HG03135 (cell line): ENCODE measurements at regions not wholly inside any gene's neighbourhood (a gene's known extent, or its start where the extent isn't known, plus 50 kb on each side); places are given as distances from the start of the nearest gene placed in this dataset.

ENCODE experiments used
- ATAC-seq: cut with Tn5 transposase; IDR thresholded peaks from one replicate; pipeline ENCODE4 v1.9.1; 2021; ENCODE audit warnings: mild to moderate bottlenecking, moderate library complexity; ENCODE audit not compliant: unreplicated experiment

GRCh38 chr21:24826822-24827221 lies 780.5 kb downstream of the MRPL39 start:
- no peak for ATAC-seq

- ATAC-seq: no peak
Observed at GRCh38 chr21:24825348-24825747, 781.9 kb downstream of the MRPL39 start.

- ATAC-seq: no peak
Observed at GRCh38 chr21:24824209-24824608, 783.1 kb downstream of the MRPL39 start.

GRCh38 chr21:24823247-24823646 lies 784.0 kb downstream of the MRPL39 start:
- no peak for ATAC-seq

GRCh38 chr21:24785033-24785432 lies 822.2 kb downstream of the MRPL39 start:
- no peak for ATAC-seq

GRCh38 chr21:24781146-24781545 lies 826.1 kb downstream of the MRPL39 start:
- ATAC-seq: no peak

GRCh38 chr21:24759348-24760075 lies 847.8 kb downstream of the MRPL39 start:
- no peak for ATAC-seq

- no peak for ATAC-seq
Observed at GRCh38 chr21:24738063-24738462, 869.2 kb downstream of the MRPL39 start.

GRCh38 chr21:24737296-24737850 lies 869.9 kb downstream of the MRPL39 start:
- ATAC-seq: no peak

GRCh38 chr21:24730661-24731060 lies 876.6 kb downstream of the MRPL39 start:
- ATAC-seq: no peak

- no peak for ATAC-seq
Observed at GRCh38 chr21:24729568-24729967, 877.7 kb downstream of the MRPL39 start.

- ATAC-seq: no peak
Observed at GRCh38 chr21:24727803-24728440, 879.4 kb downstream of the MRPL39 start.

GRCh38 chr21:24716281-24716918 lies 890.9 kb downstream of the MRPL39 start:
- no peak for ATAC-seq

- no peak for ATAC-seq
Observed at GRCh38 chr21:24714646-24715200, 892.6 kb downstream of the MRPL39 start.

GRCh38 chr21:24705201-24705600 lies 902.1 kb downstream of the MRPL39 start:
- ATAC-seq: no peak

GRCh38 chr21:24693779-24694178 lies 913.5 kb downstream of the MRPL39 start:
- ATAC-seq: no peak

- no peak for ATAC-seq
Observed at GRCh38 chr21:24681456-24681855, 925.8 kb downstream of the MRPL39 start.

- ATAC-seq: no peak
Observed at GRCh38 chr21:24671901-24672300, 935.4 kb downstream of the MRPL39 start.

GRCh38 chr21:24658926-24659325 lies 948.4 kb downstream of the MRPL39 start:
- no peak for ATAC-seq

GRCh38 chr21:24658026-24658425 lies 949.3 kb downstream of the MRPL39 start:
- no peak for ATAC-seq

GRCh38 chr21:24649691-24650090 lies 957.6 kb downstream of the MRPL39 start:
- no peak for ATAC-seq
